Activated CD8-positive, alpha-beta memory T cell treated with anti-CD3 and anti-CD28 coated beads, Interleukin-2, amount 10 ng/mL, durations not matched to agents 7 days and 5 days (primary cell): ENCODE measurements at regions not wholly inside any gene's neighbourhood (a gene's known extent, or its start where the extent isn't known, plus 50 kb on each side); places are given as distances from the start of the nearest gene placed in this dataset.

ENCODE experiments used
- ATAC-seq: fragments of 150-1000 bp; cut with Tn5 transposase; one replicate; pipeline ENCODE4 v1.10.0; 2021; ENCODE audit warnings: moderate library complexity
- CTCF ChIA-PET: fragments of 350-600 bp; sonication (Branson Sonifier 250); formaldehyde crosslinking; loops from one replicate; lab custom pipeline; 2021; ENCODE audit warnings: antibody characterized with exemption; lab: Charles Lee
- DNase-seq: peaks from one replicate; pipeline ENCODE4 v3.0.0-alpha.2; 2020
- H3K27ac Mint-ChIP-seq: one replicate; pipeline ENCODE4 v1.8.0; 2021; ENCODE audit warnings: mild to moderate bottlenecking, mixed read lengths
- H3K27me3 Mint-ChIP-seq: one replicate; pipeline ENCODE4 v1.8.0; 2021; ENCODE audit warnings: mixed read lengths
- H3K36me3 Mint-ChIP-seq: one replicate; pipeline ENCODE4 v1.8.0; 2021; ENCODE audit warnings: mild to moderate bottlenecking, mixed read lengths
- H3K4me1 Mint-ChIP-seq: one replicate; pipeline ENCODE4 v1.8.0; 2021; ENCODE audit warnings: mixed read lengths
- H3K4me3 Mint-ChIP-seq: one replicate; pipeline ENCODE4 v1.8.0; 2021; ENCODE audit warnings: mild to moderate bottlenecking, moderate library complexity, mixed read lengths
- H3K9me3 Mint-ChIP-seq: one replicate; pipeline ENCODE4 v1.8.0; 2022; ENCODE audit warnings: low read depth, mixed read lengths

DNA sequence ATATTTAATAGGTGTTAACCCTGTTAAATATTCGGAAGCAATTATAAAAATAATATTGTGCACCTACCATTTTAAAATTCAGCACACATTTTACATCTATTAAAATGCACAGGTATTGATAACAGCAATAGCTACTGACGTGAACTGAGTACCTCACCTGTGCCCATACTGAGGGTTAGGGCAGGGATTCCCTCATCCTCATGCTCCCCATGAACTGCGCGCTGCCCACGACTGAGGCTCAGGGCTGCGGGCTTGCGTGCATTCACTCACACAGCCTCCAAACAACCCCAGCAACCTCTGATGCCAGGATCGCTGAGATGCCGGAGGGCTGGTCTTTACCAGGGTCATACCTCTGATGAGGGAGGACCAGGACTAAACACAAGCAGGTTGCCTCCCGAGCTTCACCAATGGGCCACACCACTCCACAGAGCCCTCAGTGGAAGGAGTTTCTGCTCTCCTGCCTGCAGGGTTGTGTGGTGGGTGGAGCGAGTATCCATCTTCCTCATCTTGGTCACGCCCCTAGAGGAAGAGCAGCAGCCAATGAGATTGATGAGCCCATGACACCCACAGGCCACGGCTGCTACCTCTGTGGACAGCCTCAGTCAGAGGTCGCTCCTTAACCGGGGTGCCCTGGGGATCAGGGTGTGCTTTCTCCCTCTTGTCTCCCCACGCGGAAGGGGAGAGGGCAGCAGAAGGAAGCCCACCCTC is 478.3 kb downstream of the TNS3 start:
- H3K9me3 Mint-ChIP-seq = no peaks in the 10 kb centered on the region
- H3K4me1 Mint-ChIP-seq = no peaks in the 10 kb centered on the region
- no peak overlapping the region for H3K4me3 Mint-ChIP-seq
- no peaks in the 10 kb centered on the region for H3K27me3 Mint-ChIP-seq
- CTCF ChIA-PET = no interaction called here
- H3K36me3 Mint-ChIP-seq = no peaks in the 10 kb centered on the region
- no peak for ATAC-seq
- DNase-seq = no peak
- no peak overlapping the region for H3K27ac Mint-ChIP-seq

DNA sequence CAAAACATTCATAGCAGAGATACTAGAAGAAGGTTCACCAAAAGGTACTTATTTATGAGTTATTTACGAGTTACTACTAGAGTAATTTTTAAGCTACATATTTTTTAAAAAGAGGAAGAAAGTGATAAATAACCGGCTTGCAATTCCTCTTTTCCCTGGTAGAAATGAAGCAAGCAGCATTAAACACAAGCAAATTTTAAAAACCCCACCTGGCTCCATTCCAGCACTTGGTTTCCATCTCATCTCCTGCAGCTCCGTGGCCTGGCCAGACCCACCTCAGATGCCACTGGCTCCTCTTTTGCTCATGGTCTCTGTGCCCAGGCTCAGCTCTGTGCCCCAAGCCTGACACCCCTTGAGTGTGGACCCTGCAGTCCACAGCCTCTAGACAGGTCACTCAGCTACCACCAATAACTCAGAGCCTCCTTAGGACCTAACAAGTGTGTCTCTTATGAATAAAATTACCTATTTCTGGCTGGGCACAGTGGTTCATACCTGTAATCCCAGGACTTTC is 479.5 kb downstream of the TNS3 start:
- ATAC-seq (no peak), DNase-seq (no peak)
- no peaks in the 10 kb centered on the region for H3K36me3 Mint-ChIP-seq
- no peaks in the 10 kb centered on the region for H3K4me1 Mint-ChIP-seq
- no peak overlapping the region for H3K4me3 Mint-ChIP-seq
- H3K9me3 Mint-ChIP-seq = no peaks in the 10 kb centered on the region
- CTCF ChIA-PET = no interaction called here
- no peak overlapping the region for H3K27ac Mint-ChIP-seq
- H3K27me3 Mint-ChIP-seq = no peaks in the 10 kb centered on the region

DNA sequence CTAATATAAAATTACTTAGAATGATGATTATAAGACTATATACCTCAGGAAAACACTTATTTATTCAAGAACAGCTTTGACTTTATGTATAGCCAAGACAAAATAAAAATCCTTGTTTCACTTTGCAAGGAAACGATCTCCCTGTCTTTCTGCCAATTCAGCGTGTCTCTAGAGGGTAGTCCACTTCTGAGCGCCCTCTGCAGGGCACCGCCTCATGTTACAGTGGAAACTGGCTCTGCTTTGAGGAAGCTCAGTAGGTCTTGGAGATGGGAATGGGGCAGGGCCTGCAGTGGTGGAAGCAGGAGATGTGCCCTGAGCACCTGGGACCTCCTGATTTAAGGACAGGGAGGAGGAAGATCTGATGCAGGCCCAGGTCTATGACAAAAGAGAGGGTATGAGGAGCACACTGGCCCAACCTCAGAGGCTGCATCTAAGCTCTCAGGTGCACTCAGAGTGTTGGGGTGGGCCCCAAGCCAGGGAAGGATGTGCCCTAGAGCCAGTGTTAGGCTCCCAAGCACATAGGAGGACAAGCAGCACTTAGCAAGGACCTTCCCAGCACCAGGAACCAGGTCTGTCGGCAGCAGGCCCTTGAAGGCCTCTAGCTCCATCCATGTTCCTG is 481.0 kb downstream of the TNS3 start:
- Mint-ChIP-seq H3K9me3 (no peaks in the 10 kb centered on the region), H3K27ac (no peak overlapping the region), H3K27me3 (no peaks in the 10 kb centered on the region), H3K4me3 (no peak overlapping the region), H3K4me1 (no peaks in the 10 kb centered on the region), H3K36me3 (no peaks in the 10 kb centered on the region)
- no peak for ATAC-seq
- CTCF ChIA-PET = no interaction called here
- DNase-seq = no peak

DNA sequence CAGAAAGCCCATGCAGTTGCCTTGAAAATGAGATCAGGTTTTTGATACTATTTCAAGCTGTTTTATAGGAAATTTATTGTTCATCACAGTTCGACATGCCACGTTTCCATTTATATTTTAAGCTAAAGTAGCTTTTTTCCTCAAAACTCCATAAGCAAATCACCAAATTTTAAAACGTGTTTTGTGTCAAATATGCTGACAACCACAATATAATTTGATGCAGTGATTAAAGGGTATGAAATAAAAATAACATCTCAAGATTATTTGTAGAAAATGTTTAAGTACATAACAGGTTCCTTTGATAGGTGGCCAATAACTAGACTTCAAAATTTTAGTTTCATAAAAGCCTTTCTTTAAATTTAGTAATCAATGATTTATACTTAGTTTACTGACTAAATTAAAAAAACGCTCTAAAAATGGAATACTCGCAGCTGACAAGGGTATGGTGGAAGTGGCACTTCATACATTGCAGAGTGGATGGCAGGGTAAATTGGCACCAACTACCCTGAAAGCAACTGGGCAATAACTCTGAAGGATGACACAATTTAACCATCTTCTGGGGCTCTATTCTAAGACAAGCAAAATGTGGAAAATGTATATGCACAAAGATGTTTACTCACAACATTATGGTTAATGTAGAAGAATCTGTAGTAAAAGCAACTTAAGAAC is 481.6 kb downstream of the TNS3 start:
- CTCF ChIA-PET = no interaction called here
- H3K4me1 Mint-ChIP-seq = no peaks in the 10 kb centered on the region

DNA sequence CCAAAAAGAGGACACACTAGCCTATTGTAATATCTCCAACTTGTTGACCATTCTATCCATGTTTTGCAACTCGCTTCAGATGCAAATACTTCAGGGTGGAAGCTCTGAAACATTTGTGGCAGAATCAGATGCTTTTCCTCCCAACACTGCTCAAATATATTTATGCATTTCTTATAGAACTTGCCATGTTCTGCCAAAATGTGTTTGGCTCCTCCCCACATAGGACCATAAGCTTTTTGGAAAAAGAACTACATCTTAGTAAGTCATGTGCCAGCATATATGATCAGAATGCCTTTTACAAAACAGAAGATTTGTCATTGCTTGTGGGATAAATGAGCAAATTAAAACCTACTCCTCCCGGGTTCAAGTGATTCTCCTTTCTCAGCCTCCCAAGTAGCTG is 484.5 kb downstream of the TNS3 start:
- CTCF ChIA-PET = no interaction called here

More for the DNA sequence above, 481.6 kb downstream of the TNS3 start:
- ATAC-seq (no peak), DNase-seq (no peak)
- Mint-ChIP-seq H3K36me3 (no peaks in the 10 kb centered on the region), H3K9me3 (no peaks in the 10 kb centered on the region), H3K27ac (no peak overlapping the region), H3K27me3 (no peaks in the 10 kb centered on the region), H3K4me3 (no peak overlapping the region)

DNA sequence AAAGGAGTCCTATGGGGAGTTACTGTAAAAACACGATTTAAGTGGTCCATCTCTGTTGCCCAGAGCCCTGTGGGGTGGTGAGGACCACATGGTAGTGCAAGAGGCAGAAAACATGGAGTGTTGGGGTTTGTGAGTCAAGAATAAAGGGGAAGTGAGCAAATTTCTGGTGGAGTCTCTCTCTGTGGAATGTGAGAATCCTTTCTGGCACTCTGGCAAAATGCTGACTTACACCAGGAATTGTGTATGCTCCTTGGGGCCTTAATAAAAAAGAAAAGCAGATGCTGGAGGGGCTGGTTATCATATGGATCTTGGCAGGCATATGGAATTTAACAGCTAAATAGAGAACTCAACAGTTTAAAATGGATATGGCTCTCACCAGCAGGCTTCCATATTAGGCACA is 486.0 kb downstream of the TNS3 start:
- DNase-seq (no peak), ATAC-seq (no peak)
- no peak overlapping the region for H3K27ac Mint-ChIP-seq
- no peaks in the 10 kb centered on the region for H3K36me3 Mint-ChIP-seq
- CTCF ChIA-PET = no interaction called here
- no peaks in the 10 kb centered on the region for H3K27me3 Mint-ChIP-seq
- H3K4me3 Mint-ChIP-seq = no peak overlapping the region
- H3K9me3 Mint-ChIP-seq = no peaks in the 10 kb centered on the region
- no peaks in the 10 kb centered on the region for H3K4me1 Mint-ChIP-seq

More for the DNA sequence above, 484.5 kb downstream of the TNS3 start:
- Mint-ChIP-seq H3K36me3 (no peaks in the 10 kb centered on the region), H3K9me3 (no peaks in the 10 kb centered on the region), H3K27me3 (no peaks in the 10 kb centered on the region), H3K27ac (no peak overlapping the region), H3K4me3 (no peak overlapping the region), H3K4me1 (no peaks in the 10 kb centered on the region)
- DNase-seq (no peak), ATAC-seq (no peak)

DNA sequence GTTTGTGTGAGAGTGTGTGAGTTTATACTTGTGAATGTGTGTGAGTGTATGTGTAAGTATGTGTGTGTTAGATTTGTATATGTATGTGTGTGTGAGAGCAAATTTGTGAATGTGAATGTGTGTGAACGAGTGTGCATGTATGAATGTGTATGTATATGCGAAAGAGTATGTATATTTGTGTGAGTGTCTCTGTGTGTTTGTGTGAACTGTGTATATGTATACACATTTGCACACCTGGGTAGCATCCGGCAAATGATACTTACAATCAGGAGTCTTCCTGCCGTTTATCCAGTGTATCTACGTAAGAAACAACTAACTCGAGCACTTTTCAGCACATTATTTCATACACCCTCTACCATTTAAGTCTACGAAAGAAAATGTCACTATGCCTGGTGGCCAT is 487.4 kb downstream of the TNS3 start:
- DNase-seq (no peak), ATAC-seq (no peak)
- Mint-ChIP-seq H3K4me3 (no peak overlapping the region), H3K4me1 (no peaks in the 10 kb centered on the region), H3K27ac (no peak overlapping the region), H3K9me3 (no peaks in the 10 kb centered on the region), H3K36me3 (no peaks in the 10 kb centered on the region), H3K27me3 (no peaks in the 10 kb centered on the region)
- CTCF ChIA-PET = no interaction called here

DNA sequence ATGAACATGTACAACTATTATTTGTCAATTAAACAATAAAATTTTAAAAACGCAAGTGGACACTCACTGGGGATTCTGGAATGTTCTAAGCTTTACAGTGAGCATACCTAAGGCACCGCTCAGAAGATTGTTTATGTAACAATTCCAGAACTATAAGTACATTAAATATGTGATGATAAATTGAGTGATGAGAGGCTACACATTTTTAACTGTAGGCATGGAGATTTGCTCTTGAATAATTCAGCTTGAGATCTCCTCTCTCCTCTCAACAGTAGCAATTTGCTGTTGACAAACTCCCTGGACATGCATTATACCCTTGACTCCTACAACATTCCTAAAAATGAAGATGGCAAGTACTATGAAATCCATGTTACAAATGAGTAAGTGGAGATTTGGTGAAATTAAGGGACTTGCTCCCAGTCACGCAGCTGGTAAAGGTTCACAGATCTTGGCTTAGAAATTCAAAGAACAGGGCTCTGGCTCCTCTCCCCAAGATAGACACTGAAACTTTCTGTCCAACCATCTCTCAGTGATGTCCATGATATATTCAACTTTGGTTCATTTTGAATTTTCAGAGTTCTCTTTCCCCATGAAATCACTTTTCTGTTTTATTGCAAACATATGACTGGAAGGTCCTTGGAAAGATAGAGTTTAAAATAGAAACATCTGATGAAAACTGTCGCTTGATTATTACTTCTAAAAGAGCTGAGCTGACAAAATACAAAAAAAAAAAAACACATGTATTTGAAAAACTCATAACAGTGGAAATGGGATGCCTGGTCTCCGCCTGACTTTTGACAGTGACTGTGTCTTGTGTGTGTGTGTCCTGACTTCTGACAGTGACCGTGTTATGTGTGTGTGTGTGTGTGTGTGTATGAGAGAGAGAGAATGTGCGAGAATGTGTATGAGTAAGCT is 488.3 kb downstream of the TNS3 start:
- H3K9me3 Mint-ChIP-seq = no peaks in the 10 kb centered on the region
- ATAC-seq (no peak), DNase-seq (no peak)
- H3K4me3 Mint-ChIP-seq = no peak overlapping the region
- H3K27me3 Mint-ChIP-seq = no peaks in the 10 kb centered on the region
- H3K4me1 Mint-ChIP-seq = no peaks in the 10 kb centered on the region
- H3K36me3 Mint-ChIP-seq = no peaks in the 10 kb centered on the region
- CTCF ChIA-PET = no interaction called here
- no peak overlapping the region for H3K27ac Mint-ChIP-seq

DNA sequence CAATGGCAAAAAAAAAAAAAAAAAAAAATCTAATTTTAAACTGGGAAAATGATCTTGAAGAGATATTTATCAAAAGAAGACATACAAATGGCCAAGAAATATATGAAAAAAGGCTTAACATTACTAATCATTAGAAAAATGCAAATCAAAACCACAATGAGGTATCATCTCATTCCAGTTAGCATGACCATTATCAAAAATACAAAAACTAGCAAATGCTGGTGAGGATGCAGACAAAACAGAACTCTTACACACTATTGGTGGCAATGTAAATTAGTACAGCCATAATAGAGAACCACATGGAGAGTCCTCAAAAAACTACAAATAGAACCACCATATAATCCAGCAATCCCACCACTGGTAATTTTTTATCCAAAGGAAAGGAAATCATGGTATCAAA is 489.6 kb downstream of the TNS3 start:
- Mint-ChIP-seq H3K27ac (no peak overlapping the region), H3K27me3 (no peaks in the 10 kb centered on the region), H3K9me3 (no peaks in the 10 kb centered on the region), H3K4me1 (no peaks in the 10 kb centered on the region), H3K36me3 (no peaks in the 10 kb centered on the region), H3K4me3 (no peak overlapping the region)
- CTCF ChIA-PET = no interaction called here
- DNase-seq = no peak
- no peak for ATAC-seq

DNA sequence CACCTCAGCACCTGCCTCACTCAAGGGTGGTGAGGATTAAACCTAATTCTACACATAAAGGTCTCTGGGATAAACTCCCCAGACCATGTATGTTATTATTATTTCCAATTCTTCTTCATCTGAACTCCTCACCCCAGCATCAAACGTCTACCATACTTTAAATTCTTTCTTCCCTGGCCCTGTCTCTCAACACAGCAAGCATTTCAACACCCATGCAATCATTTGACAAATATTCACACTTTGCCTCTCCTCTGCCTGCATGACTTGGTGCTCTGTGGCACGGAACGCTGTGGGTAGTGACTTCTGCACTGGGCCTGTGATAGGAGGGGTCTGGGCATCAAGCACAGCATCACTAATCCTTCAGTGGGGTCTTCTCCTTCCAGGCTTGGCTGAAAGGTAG is 490.8 kb downstream of the TNS3 start:
- ATAC-seq (no peak), DNase-seq (no peak)
- H3K4me1 Mint-ChIP-seq = no peaks in the 10 kb centered on the region
- no peak overlapping the region for H3K27ac Mint-ChIP-seq
- H3K27me3 Mint-ChIP-seq = no peaks in the 10 kb centered on the region
- CTCF ChIA-PET = no interaction called here
- no peaks in the 10 kb centered on the region for H3K9me3 Mint-ChIP-seq
- no peak overlapping the region for H3K4me3 Mint-ChIP-seq
- no peaks in the 10 kb centered on the region for H3K36me3 Mint-ChIP-seq

DNA sequence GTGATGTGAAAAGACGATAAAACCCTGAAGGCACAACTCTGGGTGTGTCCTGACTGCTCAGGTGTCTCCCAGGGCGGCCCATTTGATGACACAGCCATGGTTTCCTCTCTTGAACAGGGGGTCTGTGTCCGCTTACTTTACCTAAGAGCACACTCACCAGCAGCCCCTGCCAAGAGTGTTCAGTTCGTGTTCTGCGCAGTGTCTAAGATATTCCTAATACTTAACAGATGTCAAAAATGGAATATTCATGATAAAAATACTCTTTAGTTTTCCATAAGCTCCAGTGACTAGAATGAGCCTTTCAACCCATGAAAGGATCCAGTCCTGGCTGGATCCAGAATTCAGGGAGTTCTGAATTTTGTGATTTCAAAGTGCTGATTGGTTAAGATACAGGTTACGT is 492.4 kb downstream of the TNS3 start:
- Mint-ChIP-seq H3K27ac (no peak overlapping the region), H3K4me3 (no peak overlapping the region), H3K4me1 (no peaks in the 10 kb centered on the region), H3K36me3 (no peaks in the 10 kb centered on the region), H3K27me3 (no peaks in the 10 kb centered on the region), H3K9me3 (no peaks in the 10 kb centered on the region)
- CTCF ChIA-PET = interaction anchor here (0.7 to 3.2 kb wide), 2 partner anchors 1167 to 1172 kb away, joined by 3 to 19 read pairs; no protein-coding TSS in a partner anchor
- ATAC-seq = no peak
- no peak for DNase-seq

DNA sequence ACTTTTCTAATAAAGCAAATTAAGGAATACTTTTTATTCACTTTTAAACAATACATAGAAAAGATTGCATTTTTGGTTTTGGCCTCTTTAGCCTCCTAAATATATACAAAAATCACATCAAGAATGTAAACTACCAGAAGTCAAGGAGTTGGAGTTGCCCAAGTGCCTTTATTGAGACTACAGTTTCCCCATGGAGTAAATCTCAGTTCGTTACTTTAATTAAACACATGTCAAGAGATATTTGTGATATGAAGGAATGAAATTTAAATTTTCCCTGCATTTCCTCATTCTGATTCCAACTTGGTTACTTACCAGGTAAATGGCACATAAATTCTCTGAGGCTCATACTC is 492.9 kb downstream of the TNS3 start:
- Mint-ChIP-seq H3K36me3 (no peaks in the 10 kb centered on the region), H3K9me3 (no peaks in the 10 kb centered on the region), H3K4me3 (no peak overlapping the region), H3K4me1 (no peaks in the 10 kb centered on the region), H3K27ac (no peak overlapping the region), H3K27me3 (no peaks in the 10 kb centered on the region)
- DNase-seq = no peak
- ATAC-seq = no peak
- CTCF ChIA-PET = interaction anchor here (2.2 to 3.2 kb wide), 2 partner anchors 1171 to 1199 kb away, joined by 13 to 19 read pairs; no protein-coding TSS in a partner anchor
